Omental fat pad (tissue), 3 donors: ENCODE measurements at regions not wholly inside any gene's neighbourhood (a gene's known extent, or its start where the extent isn't known, plus 50 kb on each side); places are given as distances from the start of the nearest gene placed in this dataset.

Source experiments
- ATAC-seq: fragments of 150-250 bp; one replicate; pipeline ENCODE4 v1.9.1; 2016; ENCODE audit warnings: mild to moderate bottlenecking, moderate library complexity; ENCODE audit not compliant: low FRiP score
- DNase-seq: peaks from one replicate; pipeline ENCODE4 v3.0.0-alpha.2; 2019; ENCODE audit warnings: low spot score
- CTCF ChIP-seq, 3 donors: fragments of 450-650 bp; IDR thresholded peaks; one replicate each; pipeline ENCODE4 v1.5.1; 2016 to 2017; ENCODE audit warnings: antibody characterized with exemption in 3 of 3, mild to moderate bottlenecking in 3 of 3, moderate library complexity in 2 of 3

DNA sequence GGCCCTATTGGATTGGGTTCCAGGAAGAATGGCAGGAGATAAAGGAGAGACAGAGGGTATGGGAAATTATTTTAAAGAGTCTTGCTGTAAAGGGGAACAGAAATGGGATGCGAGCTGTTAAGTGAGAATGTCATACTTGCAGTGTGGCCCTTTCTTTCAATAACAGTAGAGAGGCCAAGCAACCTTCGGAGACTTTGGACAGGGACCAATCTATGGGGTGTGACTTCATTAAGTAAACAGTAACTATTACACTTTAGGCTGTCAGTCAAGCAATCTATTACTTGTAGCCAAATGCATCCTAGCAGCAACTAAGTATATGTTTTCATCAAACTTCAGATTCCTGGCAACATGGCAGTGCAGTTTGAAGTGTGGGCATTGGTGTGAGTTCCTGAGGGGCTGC lies 376.2 kb upstream of the LARGE1 start:
- TF ChIP-seq CTCF (IDR thresholded peaks at IDR 0.05) = no peak
- DNase-seq = no peak
- no peak for ATAC-seq

- DNase-seq (no peak), ATAC-seq (no peak)
- TF ChIP-seq CTCF (IDR thresholded peaks at IDR 0.05) = no peak
Measured at GRCh38 chr22:34297536-34298120, 377.4 kb upstream of the LARGE1 start.

DNA sequence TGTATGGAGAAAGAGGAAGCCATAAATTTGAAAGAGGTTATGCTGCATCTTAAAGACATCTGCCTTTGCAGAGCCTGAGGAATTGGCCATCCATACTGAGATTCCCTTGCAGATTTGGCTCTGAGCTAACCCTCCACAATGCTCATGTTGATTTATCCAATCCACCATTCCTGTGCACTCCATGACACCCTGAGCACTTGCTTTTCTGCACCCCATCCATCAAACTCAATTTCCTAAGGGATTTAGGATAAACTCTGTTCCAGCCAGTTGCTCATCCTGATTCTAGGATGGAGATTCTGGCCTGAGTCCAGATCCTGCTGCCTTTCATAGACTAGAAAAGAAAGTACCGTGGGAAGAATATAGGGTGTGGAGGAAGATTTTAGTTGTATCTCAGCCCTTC lies 379.2 kb upstream of the LARGE1 start:
- ATAC-seq (no peak), DNase-seq (no peak)
- TF ChIP-seq CTCF (IDR thresholded peaks at IDR 0.05) = no peak

DNA sequence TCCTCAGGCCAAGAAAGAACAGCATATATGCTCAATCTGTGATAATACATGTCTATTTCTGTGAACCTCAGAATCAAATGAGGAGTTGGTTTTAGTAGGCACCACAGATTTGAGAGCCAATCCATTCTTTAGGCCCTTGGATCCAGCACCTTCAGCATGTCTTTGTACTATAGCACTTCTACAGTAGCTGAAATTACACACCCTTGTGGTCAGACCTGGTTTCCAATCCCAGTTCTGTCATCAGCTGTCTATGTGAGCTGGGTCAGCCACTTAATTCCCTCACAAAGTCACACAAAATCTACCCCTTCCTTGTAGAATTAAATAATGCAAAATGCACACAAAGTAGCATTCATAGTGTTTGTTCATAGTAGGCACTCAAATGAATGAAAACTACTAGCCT lies 381.3 kb upstream of the LARGE1 start:
- no peak for TF ChIP-seq CTCF (IDR thresholded peaks at IDR 0.05)
- no peak for ATAC-seq
- no peak for DNase-seq

DNA sequence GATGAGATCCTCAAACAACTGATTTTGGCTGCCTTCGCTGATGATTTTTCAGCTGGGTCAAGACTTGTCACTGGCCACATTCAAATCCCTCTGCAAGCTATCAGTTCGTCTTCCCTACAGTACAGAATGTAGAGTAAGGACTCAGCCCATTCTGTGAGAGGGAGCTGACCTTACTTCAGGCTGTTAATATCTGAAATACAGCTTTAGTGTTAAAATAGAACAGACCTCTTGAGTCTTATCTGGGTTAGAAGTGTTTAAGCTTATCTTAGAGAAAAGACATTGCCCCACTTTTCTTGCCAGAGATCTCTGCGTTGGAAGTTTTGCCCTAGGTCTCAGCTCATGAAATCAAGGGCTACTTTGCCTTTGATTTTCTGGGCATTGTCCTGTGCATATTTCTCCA lies 383.4 kb upstream of the LARGE1 start:
- TF ChIP-seq CTCF (IDR thresholded peaks at IDR 0.05) = no peak
- DNase-seq (no peak), ATAC-seq (no peak)

- no peak for TF ChIP-seq CTCF (IDR thresholded peaks at IDR 0.05)
- DNase-seq = no peak
- no peak for ATAC-seq
Measured at GRCh38 chr22:34306361-34306760, 386.1 kb upstream of the LARGE1 start.

DNA sequence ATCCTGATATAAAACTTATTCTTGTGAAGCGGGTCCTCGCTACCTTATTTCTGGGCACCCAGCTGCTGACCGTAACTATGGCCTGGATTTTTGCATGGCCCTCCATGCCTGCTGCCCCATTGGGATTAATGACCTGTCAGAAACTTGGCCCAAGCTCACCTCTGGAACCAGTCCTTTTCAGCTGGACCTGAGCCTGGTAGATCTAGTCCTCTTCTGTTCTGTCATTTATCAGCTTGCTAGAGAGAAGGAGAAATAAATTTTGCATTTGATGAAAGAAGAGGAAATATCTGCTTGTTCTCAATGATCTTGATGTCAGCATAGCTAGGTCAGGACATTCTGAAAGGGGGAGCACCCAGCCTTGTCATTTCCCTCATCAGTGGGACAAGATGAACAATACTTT lies 387.8 kb upstream of the LARGE1 start:
- ATAC-seq = no peak
- no peak for TF ChIP-seq CTCF (IDR thresholded peaks at IDR 0.05)
- DNase-seq = no peak
